GM23338 (cell line): ENCODE measurements at regions not wholly inside any gene's neighbourhood (a gene's known extent, or its start where the extent isn't known, plus 50 kb on each side); places are given as distances from the start of the nearest gene placed in this dataset.

ENCODE experiments used
- ATAC-seq: fragments of 200-7000 bp; cut with Tn5 transposase; 3 replicates; pipeline ENCODE4 v1.9.1; 2020
- DNase-seq: peaks from one replicate; pipeline ENCODE4 v3.0.0-alpha.2; 2015; ENCODE audit warnings: low spot score
- H2AFZ ChIP-seq: fragments of 200-600 bp; sonication (generic); 2 replicates; pipeline ENCODE4 v1.8.0; 2016; ENCODE audit warnings: antibody characterized with exemption, mild to moderate bottlenecking, moderate library complexity
- H3F3A ChIP-seq: fragments of 200-600 bp; sonication (generic); replicated peaks from 2 replicates; pipeline ENCODE4 v1.8.0; 2017; ENCODE audit warnings: antibody characterized with exemption, mixed run types, low read depth
- H3K27ac ChIP-seq: fragments of 200-600 bp; sonication (generic); 2 replicates; pipeline ENCODE4 v1.6.1; 2016; ENCODE audit warnings: low read depth
- H3K27me3 ChIP-seq: fragments of 200-600 bp; sonication (generic); 2 replicates; pipeline ENCODE4 v1.8.0; 2016; ENCODE audit warnings: mild to moderate bottlenecking, mixed run types, moderate library complexity; ENCODE audit not compliant: insufficient read depth
- H3K36me3 ChIP-seq: fragments of 200-600 bp; sonication (generic); 2 replicates; pipeline ENCODE4 v1.8.0; 2016; ENCODE audit warnings: mild to moderate bottlenecking; ENCODE audit not compliant: insufficient read depth
- H3K4me1 ChIP-seq: fragments of 200-600 bp; sonication (generic); 2 replicates; pipeline ENCODE4 v1.8.0; 2016; ENCODE audit warnings: mild to moderate bottlenecking, moderate library complexity; ENCODE audit not compliant: insufficient read depth
- H3K4me2 ChIP-seq: fragments of 200-600 bp; sonication (generic); 2 replicates; pipeline ENCODE4 v1.7.1; 2017; ENCODE audit warnings: mixed run types
- H3K4me3 ChIP-seq: fragments of 200-600 bp; sonication (generic); 2 replicates; pipeline ENCODE4 v1.6.1; 2016; ENCODE audit warnings: mixed run types
- H3K79me2 ChIP-seq: fragments of 200-600 bp; sonication (generic); replicated peaks from 2 replicates; pipeline ENCODE4 v1.8.0; 2017; ENCODE audit warnings: mild to moderate bottlenecking; ENCODE audit not compliant: insufficient read depth
- H3K9me2 ChIP-seq: fragments of 200-600 bp; sonication (generic); 2 replicates; pipeline ENCODE4 v1.8.0; 2017; ENCODE audit not compliant: insufficient read depth
- H4K20me1 ChIP-seq: fragments of 200-600 bp; sonication (generic); replicated peaks from 2 replicates; pipeline ENCODE4 v1.8.0; 2017; ENCODE audit warnings: mild to moderate bottlenecking; ENCODE audit not compliant: insufficient read depth
- H3K27ac Mint-ChIP-seq: 2 replicates; pipeline ENCODE4 v1.8.0; 2020; ENCODE audit warnings: inconsistent platforms, mild to moderate bottlenecking, moderate library complexity, mixed read lengths
- H3K27me3 Mint-ChIP-seq: 3 replicates; pipeline ENCODE4 v1.8.0; 2022; ENCODE audit warnings: low read depth, mild to moderate bottlenecking, moderate library complexity, mixed read lengths, inconsistent platforms; ENCODE audit not compliant: insufficient read depth, poor library complexity
- H3K36me3 Mint-ChIP-seq: 3 replicates; pipeline ENCODE4 v1.8.0; 2021; ENCODE audit warnings: low read depth, mild to moderate bottlenecking, inconsistent platforms, moderate library complexity, mixed read lengths
- H3K4me1 Mint-ChIP-seq: 3 replicates; pipeline ENCODE4 v1.8.0; 2020; ENCODE audit warnings: mild to moderate bottlenecking, inconsistent platforms, mixed read lengths
- H3K4me3 Mint-ChIP-seq: 3 replicates; pipeline ENCODE4 v1.8.0; 2021; ENCODE audit warnings: moderate library complexity, mild to moderate bottlenecking, inconsistent platforms, mixed read lengths
- H3K9me3 Mint-ChIP-seq: 3 replicates; pipeline ENCODE4 v1.8.0; 2020; ENCODE audit warnings: moderate library complexity, mild to moderate bottlenecking, inconsistent platforms, mixed read lengths
- CREB1 ChIP-seq: fragments of 250-450 bp; sonication (Bioruptor Pico); IDR thresholded peaks from 2 replicates; pipeline ENCODE4 v1.5.0; 2020; ENCODE audit warnings: low read depth, mild to moderate bottlenecking, moderate library complexity
- CTCF ChIP-seq, 2 experiments: fragments of 200-600 bp in 1 of 2; sonication (generic) in 1 of 2; conservative IDR thresholded peaks; 2 replicates each; pipeline versions ENCODE4 v1.5.1 to v1.6.1; 2016 to 2017; ENCODE audit warnings: antibody characterized with exemption in 2 of 2, low read depth in 2 of 2, mild to moderate bottlenecking in 2 of 2, moderate library complexity in 1 of 2
- ETS1 ChIP-seq: IDR thresholded peaks from 2 replicates; pipeline ENCODE4 v1.6.1; 2016; ENCODE audit warnings: antibody characterized with exemption
- EZH2 ChIP-seq: fragments of 200-600 bp; sonication (generic); IDR thresholded peaks from one replicate; pipeline ENCODE4 v1.8.0; 2017; ENCODE audit warnings: antibody characterized with exemption, mild to moderate bottlenecking, low read depth; ENCODE audit not compliant: unreplicated experiment
- EZH2phosphoT487 ChIP-seq: fragments of 200-600 bp; sonication (generic); IDR thresholded peaks from one replicate; pipeline ENCODE4 v1.8.1; 2018; ENCODE audit warnings: antibody characterized with exemption; ENCODE audit not compliant: unreplicated experiment
- JUNB ChIP-seq: IDR thresholded peaks from one replicate; pipeline ENCODE4 v1.6.1; 2016; ENCODE audit warnings: antibody characterized with exemption; ENCODE audit not compliant: unreplicated experiment
- NANOG ChIP-seq: IDR thresholded peaks from 2 replicates; pipeline ENCODE4 v1.6.1; 2016; ENCODE audit warnings: antibody characterized with exemption, borderline replicate concordance
- POLR2AphosphoS5 ChIP-seq: IDR thresholded peaks from 2 replicates; pipeline ENCODE4 v1.6.1; 2016; ENCODE audit warnings: antibody characterized with exemption, low read depth
- ZNF114 ChIP-seq: fragments of 250-450 bp; sonication (Bioruptor Pico); IDR thresholded peaks from 2 replicates; pipeline ENCODE4 v1.5.0; 2020; ENCODE audit warnings: mild to moderate bottlenecking, moderate library complexity
- ZNF331 ChIP-seq: fragments of 250-450 bp; sonication (Bioruptor Pico); IDR thresholded peaks from 2 replicates; pipeline ENCODE4 v1.5.0; 2020; ENCODE audit warnings: low read depth, mild to moderate bottlenecking, moderate library complexity
- ZNF462 ChIP-seq: fragments of 250-450 bp; sonication (Bioruptor Pico); IDR thresholded peaks from 2 replicates; pipeline ENCODE4 v1.5.0; 2020; ENCODE audit warnings: mild to moderate bottlenecking, moderate library complexity

- Histone ChIP-seq H2AFZ (no peak overlapping the region), H3F3A (no peaks in the 10 kb centered on the region), H3K36me3 (no peaks in the 10 kb centered on the region), H3K4me2 (no peak overlapping the region), H4K20me1 (no peaks in the 10 kb centered on the region), H3K79me2 (no peaks in the 10 kb centered on the region), H3K27ac (no peak overlapping the region), H3K4me1 (no peaks in the 10 kb centered on the region), H3K4me3 (no peak overlapping the region), H3K27me3 (no peaks in the 10 kb centered on the region), H3K9me2 (no peaks in the 10 kb centered on the region; the same call in 1 of the 2 replicates)
- Mint-ChIP-seq H3K36me3 (no peaks in the 10 kb centered on the region), H3K4me3 (no peak overlapping the region), H3K27me3 (no peaks in the 10 kb centered on the region), H3K9me3 (no peaks in the 10 kb centered on the region), H3K4me1 (no peaks in the 10 kb centered on the region), H3K27ac (no peak overlapping the region)
- TF ChIP-seq CTCF (conservative IDR thresholded peaks at IDR 0.05; ENCODE audit: low read depth in 2 of 2) (no peak), CREB1 (no peak), ETS1 (no peak), ZNF114 (CRISPR knock-in tag) (no peak), ZNF331 (CRISPR knock-in tag) (no peak), NANOG (no peak), EZH2phosphoT487 (no peak), JUNB (no peak)
- ATAC-seq: no peak
- DNase-seq: no peak
These were observed 173.0 kb upstream of the PDE4D start for GRCh38 chr5:60066502-60066901.

- no peak overlapping the region for H3K4me3 Mint-ChIP-seq
- Histone ChIP-seq H3K4me3 (no peak overlapping the region), H3K79me2 (no peaks in the 10 kb centered on the region), H3K27ac (no peak overlapping the region), H4K20me1 (no peaks in the 10 kb centered on the region), H3K36me3 (no peaks in the 10 kb centered on the region), H3K9me2 (no peaks in the 10 kb centered on the region; the same call in 1 of the 2 replicates), H3F3A (no peaks in the 10 kb centered on the region), H3K27me3 (no peaks in the 10 kb centered on the region), H3K4me1 (no peaks in the 10 kb centered on the region), H2AFZ (no peak overlapping the region), H3K4me2 (no peak overlapping the region)
- H3K36me3 Mint-ChIP-seq: no peaks in the 10 kb centered on the region
- ATAC-seq: no peak
- no peaks in the 10 kb centered on the region for H3K9me3 Mint-ChIP-seq
- no peak overlapping the region for H3K27ac Mint-ChIP-seq
- H3K4me1 Mint-ChIP-seq: peaks cover 3% of the 10 kb centered on the region; the same call in 1 of the 3 replicates
- H3K27me3 Mint-ChIP-seq: no peaks in the 10 kb centered on the region
- no peak for DNase-seq
- TF ChIP-seq JUNB (no peak), ZNF462 (no peak), EZH2phosphoT487 (no peak), POLR2AphosphoS5 (no peak), CTCF (conservative IDR thresholded peaks at IDR 0.05; ENCODE audit: low read depth in 2 of 2) (no peak), EZH2 (no peak), ZNF331 (CRISPR knock-in tag) (no peak)
These were observed 166.9 kb upstream of the PDE4D start for GRCh38 chr5:60060389-60060788.
